Motor neuron (in vitro differentiated cells): ENCODE measurements at regions not wholly inside any gene's neighbourhood (a gene's known extent, or its start where the extent isn't known, plus 50 kb on each side); places are given as distances from the start of the nearest gene placed in this dataset.
A peak's percentile ranks its signal among the peaks of the same experiment; 100 is the strongest.

Experiments used
- ATAC-seq, 8 experiments: fragments of 200-7000 bp; cut with Tn5 transposase; replicated peaks in 6 of 8; 2 replicates each; pipeline ENCODE4 v1.8.0; 2021; ENCODE audit warnings: mild to moderate bottlenecking in 8 of 8, moderate library complexity in 8 of 8
- H3K27ac ChIP-seq, 2 donors: fragments of 250-450 bp; sonication (Bioruptor Pico); 2 replicates each; pipeline ENCODE4 v1.9.0; 2021; ENCODE audit warnings: antibody characterized with exemption in 2 of 2, mild to moderate bottlenecking in 2 of 2, moderate library complexity in 1 of 2
- H3K4me1 ChIP-seq, 2 donors: fragments of 250-450 bp; sonication (Bioruptor Pico); replicated peaks in 1 of 2; 2 replicates each; pipeline ENCODE4 v1.6.1; 2021; ENCODE audit warnings: antibody characterized with exemption in 2 of 2, mild to moderate bottlenecking in 2 of 2, moderate library complexity in 1 of 2
- H3K4me3 ChIP-seq, 5 donors: fragments of 250-450 bp; sonication (Bioruptor Pico); 2 replicates each; pipeline ENCODE4 v1.9.0; 2021; ENCODE audit warnings: antibody characterized with exemption in 5 of 5, mild to moderate bottlenecking in 5 of 5, moderate library complexity in 4 of 5
- WGBS, 10 experiments: fragments of 450-650 bp; shearing (Covaris generic); methylation state at CpG; one replicate each; pipeline ENCODE4 v1.0.0; 2022; 5-methylcytosine and 5-hydroxymethylcytosine counted together
- in situ Hi-C, 9 experiments: fragments of 400-800 bp; cut with MboI; loops; one replicate each; pipeline ENCODE4 v1.15.0; 2021; ENCODE audit warnings: low sequenced_read_pairs in 9 of 9, low pct_unique_long_range_greater_than_20kb in 2 of 9; ENCODE audit not compliant: unreplicated experiment in 9 of 9

DNA sequence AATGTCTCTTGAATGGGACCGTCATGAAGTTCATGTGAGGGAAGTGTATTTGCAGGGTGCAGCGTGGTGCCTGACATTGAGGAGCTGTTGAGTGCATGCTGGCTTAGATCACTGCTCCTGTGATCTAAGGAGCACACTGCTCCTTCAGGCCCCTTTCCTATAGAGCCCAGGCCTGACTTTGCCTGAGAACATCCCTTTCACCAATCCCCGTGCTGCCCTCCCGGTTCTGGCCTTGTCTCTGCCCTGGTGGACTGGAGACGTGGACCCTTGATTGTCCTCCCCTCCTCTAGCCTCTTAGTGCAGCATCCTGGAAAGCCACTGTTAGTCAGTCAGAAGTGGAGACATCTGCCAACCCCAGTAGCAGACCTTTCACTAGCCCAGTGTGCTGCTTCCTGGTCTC is 323.6 kb upstream of the HS6ST1 start:
- no peak overlapping the region for H3K4me3 ChIP-seq
- no peak overlapping the region for H3K27ac ChIP-seq
- H3K4me1 ChIP-seq = peaks cover 47 to 55% of the 10 kb centered on the region in 2 donors
- no peak for ATAC-seq
- 70 to 100% (median 100%) methylated on average over 1 to 4 of the region's 5 CpGs; no CpG with 5 or more reads in 5 of the 10 experiments for WGBS, 10 experiments
- in situ Hi-C loops = no loop called here

DNA sequence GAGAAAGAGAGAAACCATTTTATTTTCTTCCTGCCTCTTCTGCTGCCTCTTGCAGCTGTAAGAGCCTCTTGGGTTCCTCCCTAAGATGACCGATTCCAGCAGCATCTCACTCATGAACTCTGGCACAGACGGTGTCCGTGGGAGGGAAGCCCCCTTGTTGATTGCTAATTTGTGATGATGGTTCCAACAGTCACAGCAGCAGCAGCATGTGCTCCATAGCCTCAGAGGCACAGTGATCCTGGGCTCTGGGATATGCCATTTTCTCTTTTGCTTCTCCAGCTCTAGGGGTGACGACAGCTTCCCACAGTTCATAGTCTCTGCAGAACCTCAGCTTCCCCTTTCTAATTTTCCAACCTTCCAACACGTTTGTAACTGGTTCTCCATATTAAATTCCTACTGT is 324.2 kb upstream of the HS6ST1 start:
- Histone ChIP-seq H3K27ac (peak overlapping the region; percentile 67 to 70), H3K4me3 (no peak overlapping the region), H3K4me1 (peaks cover 44 to 51% of the 10 kb centered on the region in 2 donors)
- WGBS, 10 experiments = 15 to 100% (median 67%) methylated on average over 1 to 5 of the region's 5 CpGs; no CpG with 5 or more reads in 5 of the 10 experiments
- in situ Hi-C loops = no loop called here
- ATAC-seq = no peak

DNA sequence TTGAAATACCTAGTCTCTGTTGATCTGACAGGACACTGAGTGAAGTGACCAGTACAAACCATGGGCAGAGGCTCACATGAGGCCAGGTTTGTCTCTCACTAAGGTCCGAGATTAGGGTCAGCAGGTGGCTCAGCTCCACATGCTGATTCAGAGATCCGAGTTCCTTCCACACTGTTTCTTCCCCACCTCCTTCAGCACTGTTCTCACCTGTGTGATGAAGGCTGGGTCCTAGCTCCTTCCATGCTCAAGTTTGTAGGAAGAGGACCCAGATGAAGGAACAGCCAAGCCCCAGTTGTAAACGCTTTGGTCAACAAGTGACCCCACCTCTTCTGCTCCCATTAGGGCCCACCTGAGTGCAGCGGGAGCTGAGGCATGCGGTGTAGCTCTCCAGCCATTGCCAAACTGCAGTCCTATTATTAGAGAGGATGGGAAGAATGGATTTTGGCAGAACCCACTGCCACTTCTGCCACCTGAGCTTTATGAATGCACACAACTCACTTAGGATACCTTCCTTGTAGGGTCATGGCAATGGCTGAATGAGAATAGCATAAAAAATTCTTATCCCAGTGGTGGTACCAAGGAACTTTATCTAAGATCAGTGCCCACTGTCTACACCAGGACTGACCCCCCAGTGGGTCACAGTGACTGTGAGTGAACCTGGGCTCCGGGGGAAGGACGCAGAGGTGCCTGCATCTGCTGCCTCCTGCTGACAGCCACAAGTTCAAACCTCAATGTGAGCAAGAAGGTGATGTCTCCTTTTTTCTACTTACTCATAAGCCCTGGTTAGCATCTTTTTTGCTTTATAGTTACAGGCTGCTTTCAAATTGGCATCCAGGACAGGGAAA is 324.8 kb upstream of the HS6ST1 start:
- Histone ChIP-seq H3K4me3 (no peak overlapping the region), H3K4me1 (peaks cover 38 to 45% of the 10 kb centered on the region in 2 donors), H3K27ac (peak overlapping the region; percentile 67 to 70)
- no peak for ATAC-seq
- in situ Hi-C loops = no loop called here
- WGBS, 10 experiments = 30 to 82% (median 52%) methylated on average over 1 to 4 of the region's 7 CpGs; no CpG with 5 or more reads in 2 of the 10 experiments

DNA sequence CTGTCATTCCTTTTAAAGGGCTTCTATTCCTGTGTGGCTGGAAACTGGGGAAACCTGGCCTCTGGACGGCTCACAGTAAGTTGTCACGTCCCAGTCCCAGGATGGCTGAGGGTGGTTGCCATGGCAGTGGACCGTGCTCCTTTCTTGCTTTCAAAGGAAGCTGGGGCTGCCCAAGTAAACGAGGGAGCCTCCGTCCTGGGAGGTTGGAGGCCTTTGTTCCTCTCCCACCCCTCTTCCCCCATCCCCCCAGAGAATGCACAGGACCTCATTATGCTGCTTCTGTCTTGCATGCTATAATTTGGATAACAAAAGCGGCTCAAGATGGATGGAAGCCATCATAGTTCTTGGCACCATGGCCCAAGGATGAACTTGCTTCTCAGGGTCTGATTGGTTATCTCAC is 325.5 kb upstream of the HS6ST1 start:
- ATAC-seq = peak in 5 of 8 experiments; percentile 86 to 90 (median 88)

DNA sequence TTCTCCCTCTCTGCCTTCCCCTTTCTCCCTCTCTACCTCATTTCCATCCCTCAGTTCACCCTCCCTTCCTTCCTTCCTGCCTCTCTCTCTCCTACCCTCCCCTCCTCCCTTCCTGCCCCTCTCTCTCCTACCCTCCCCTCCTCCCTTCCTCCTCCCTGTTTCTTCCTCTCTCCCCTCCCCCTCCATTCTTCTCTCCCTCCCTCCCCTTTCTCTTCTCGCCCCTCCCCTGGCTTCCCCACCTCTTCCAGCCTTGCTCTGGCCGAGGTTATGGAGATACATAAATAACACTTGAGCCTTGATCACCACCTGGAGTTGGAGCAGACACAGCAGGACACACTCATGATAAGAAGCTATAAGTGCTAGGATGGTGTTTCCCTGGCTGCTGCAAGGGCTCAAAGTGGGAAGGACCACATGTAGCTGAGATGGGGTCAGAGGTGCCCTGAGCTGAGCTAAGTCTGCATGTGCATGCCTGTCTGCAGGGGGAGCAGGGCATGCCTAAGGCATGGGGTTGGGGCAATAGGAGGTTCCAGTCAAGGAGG is 326.1 kb upstream of the HS6ST1 start:
- ATAC-seq = peak in 5 of 8 experiments; percentile 44 to 60 (median 53)
- peak overlapping the region; percentile 84 to 86 for H3K27ac ChIP-seq
- in situ Hi-C loops = no loop called here
- no peak overlapping the region for H3K4me3 ChIP-seq
- no CpG with 5 or more reads among the region's 2 CpGs for WGBS, 10 experiments
- H3K4me1 ChIP-seq = peaks cover 26 to 31% of the 10 kb centered on the region in 2 donors

More for the DNA sequence above, 325.5 kb upstream of the HS6ST1 start:
- H3K4me1 ChIP-seq = peaks cover 32 to 38% of the 10 kb centered on the region in 2 donors
- H3K4me3 ChIP-seq = no peak overlapping the region
- 14 to 100% (median 30%) methylated on average over 1 to 3 of the region's 6 CpGs; no CpG with 5 or more reads in 6 of the 10 experiments for WGBS, 10 experiments
- peak overlapping the region; percentile 84 to 86 for H3K27ac ChIP-seq
- in situ Hi-C loops = no loop called here

DNA sequence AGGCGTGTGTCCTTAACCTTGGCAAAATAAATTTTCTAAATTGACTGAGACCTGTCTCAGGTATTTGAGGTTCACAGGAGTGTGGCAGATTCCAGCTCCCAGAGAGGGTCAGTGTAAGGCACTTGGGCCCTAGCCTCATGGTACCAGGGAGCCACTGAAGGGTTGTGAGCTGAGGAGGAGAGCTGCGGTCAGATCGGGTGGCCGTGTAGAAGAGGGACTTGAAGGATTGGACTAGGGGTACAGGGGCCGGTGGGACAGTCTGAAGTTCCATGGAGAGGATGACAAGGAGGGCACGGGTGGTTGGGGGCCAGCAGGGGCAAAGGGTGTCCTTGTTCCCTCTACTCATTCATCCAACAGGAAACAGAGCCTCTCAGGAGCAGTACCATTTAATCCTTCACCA is 327.0 kb upstream of the HS6ST1 start:
- no peak for ATAC-seq
- Histone ChIP-seq H3K27ac (peak overlapping the region; percentile 84 to 86), H3K4me1 (peaks cover 25 to 31% of the 10 kb centered on the region in 2 donors), H3K4me3 (no peak overlapping the region)
- in situ Hi-C loops = no loop called here
- WGBS, 10 experiments = 0 to 69% (median 60%) methylated on average over 1 to 3 of the region's 6 CpGs; no CpG with 5 or more reads in 5 of the 10 experiments

DNA sequence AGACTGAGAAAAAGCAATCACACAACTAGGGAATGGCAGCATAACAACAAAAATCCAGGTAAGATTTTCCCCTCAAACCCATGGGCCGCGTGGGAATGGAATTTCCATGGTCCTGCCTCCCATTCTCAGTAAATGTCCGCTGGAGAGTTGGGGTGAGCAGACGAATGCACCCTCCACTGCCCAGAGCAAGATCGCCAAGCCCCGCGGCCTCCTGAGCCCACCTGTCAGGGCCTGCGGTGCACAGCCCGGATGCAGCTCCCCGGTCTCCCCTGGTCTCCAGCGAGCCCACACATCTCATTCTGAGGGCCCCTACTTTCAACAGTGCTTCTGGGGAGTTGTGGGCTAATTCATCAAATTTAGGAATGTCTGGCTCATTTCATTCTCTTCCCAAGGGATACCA is 327.4 kb upstream of the HS6ST1 start:
- in situ Hi-C loops = no loop called here
- Histone ChIP-seq H3K4me3 (no peak overlapping the region), H3K4me1 (peaks cover 25 to 31% of the 10 kb centered on the region in 2 donors), H3K27ac (no peak overlapping the region)
- ATAC-seq = no peak
- WGBS, 10 experiments = 67 to 100% (median 83%) methylated on average over 2 to 3 of the region's 11 CpGs; no CpG with 5 or more reads in 5 of the 10 experiments

DNA sequence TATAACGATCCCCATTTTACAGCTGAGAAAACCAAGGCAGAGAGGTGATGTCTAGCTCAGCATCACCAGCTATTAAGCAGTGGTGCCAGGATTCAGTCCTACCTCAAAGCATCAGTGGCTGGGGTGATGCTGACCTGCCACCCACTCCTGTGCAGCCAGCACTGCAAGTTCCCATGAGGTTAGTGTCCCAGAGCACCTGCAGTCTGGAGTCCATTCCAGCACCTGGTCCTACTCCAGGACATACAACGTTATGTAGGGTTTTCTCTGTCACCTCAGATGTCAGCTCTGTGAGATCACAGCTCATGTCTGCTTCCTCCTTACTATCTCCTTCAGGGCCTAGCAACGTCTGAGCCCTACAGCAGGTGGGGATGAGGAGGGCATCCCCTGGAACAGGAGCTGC is 328.0 kb upstream of the HS6ST1 start:
- Histone ChIP-seq H3K27ac (no peak overlapping the region), H3K4me3 (no peak overlapping the region), H3K4me1 (peaks cover 25 to 31% of the 10 kb centered on the region in 2 donors)
- no peak for ATAC-seq
- 75 to 83% (median 83%) methylated on average over 1 to 2 of the region's 3 CpGs; no CpG with 5 or more reads in 7 of the 10 experiments for WGBS, 10 experiments
- in situ Hi-C loops = no loop called here

DNA sequence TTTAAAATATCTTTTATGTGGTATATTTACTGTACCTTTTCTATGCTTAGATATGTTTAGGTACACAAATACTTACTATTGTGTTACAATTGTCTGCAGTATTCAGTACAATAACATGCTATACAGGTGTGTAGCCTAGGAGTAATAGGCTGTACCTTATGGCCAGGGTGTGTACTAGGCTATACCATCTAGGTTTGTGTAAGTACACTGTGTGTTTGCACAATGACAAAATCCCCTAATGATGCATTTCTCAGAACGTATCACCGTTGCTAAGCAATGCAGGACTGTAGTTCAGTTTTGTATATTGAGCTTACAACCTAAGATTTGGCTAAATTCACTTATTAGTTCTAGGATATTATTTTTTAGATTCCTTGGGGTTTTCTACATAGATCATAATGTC is 332.3 kb upstream of the HS6ST1 start:
- peak in 1 of 8 experiments; percentile 22 for ATAC-seq
- WGBS, 10 experiments = 20 to 94% (median 76%) methylated on average over 1 to 2 of the region's 2 CpGs; no CpG with 5 or more reads in 2 of the 10 experiments

DNA sequence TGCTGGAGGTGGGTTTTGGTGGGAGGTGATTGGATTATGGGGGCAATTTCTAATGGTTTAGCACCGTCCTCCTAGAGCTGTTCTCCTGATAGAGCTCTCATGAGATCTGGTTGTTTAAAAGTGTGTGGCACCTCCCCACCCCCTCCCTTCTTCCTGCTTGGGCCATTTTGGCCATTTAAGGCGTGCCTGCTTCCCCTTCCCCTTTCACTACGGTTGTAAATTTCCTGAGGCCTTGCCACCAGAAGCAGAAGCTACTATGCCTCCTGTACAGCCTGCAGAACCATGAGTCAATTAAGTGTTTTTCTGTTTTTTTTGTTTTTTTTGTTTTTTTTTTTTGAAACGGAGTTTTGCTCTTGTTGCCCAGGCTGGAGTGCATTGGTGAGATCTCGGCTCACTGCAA is 335.7 kb upstream of the HS6ST1 start:
- no peak for ATAC-seq
- in situ Hi-C loops = no loop called here
- no peak overlapping the region for H3K27ac ChIP-seq
- 29 to 100% (median 87%) methylated on average over 1 to 3 of the region's 5 CpGs; no CpG with 5 or more reads in 2 of the 10 experiments for WGBS, 10 experiments
- H3K4me3 ChIP-seq = no peak overlapping the region
- H3K4me1 ChIP-seq = no peaks in the 10 kb centered on the region

More for the DNA sequence above, 332.3 kb upstream of the HS6ST1 start:
- Histone ChIP-seq H3K4me3 (no peak overlapping the region), H3K27ac (no peak overlapping the region), H3K4me1 (no peaks in the 10 kb centered on the region)
- in situ Hi-C loops = no loop called here

DNA sequence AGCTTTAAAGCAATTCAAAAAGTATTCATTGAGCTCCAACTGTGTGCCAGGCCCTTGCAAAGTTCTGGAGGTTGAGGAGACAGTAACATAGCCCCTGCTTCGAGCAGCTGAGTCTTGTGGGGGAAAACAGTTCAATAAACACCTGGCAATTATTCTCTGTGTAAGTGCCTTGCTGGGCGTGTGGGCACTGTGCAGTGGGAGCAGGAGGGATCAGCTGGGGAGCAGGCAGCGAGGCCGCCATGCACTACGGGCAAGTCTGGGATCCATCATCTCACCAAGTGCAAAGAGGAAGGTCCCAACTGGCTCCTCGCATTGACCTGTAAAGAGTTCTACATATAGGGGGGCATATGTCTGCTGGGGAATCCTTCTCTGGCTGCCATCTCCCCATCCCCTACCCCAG is 342.2 kb upstream of the HS6ST1 start:
- in situ Hi-C loops = no loop called here
- ATAC-seq = no peak
- Histone ChIP-seq H3K4me3 (no peak overlapping the region), H3K27ac (no peak overlapping the region), H3K4me1 (peaks cover 8 to 10% of the 10 kb centered on the region in 2 donors)
- WGBS, 10 experiments = 20 to 100% (median 57%) methylated on average over 1 to 4 of the region's 6 CpGs; no CpG with 5 or more reads in 5 of the 10 experiments

DNA sequence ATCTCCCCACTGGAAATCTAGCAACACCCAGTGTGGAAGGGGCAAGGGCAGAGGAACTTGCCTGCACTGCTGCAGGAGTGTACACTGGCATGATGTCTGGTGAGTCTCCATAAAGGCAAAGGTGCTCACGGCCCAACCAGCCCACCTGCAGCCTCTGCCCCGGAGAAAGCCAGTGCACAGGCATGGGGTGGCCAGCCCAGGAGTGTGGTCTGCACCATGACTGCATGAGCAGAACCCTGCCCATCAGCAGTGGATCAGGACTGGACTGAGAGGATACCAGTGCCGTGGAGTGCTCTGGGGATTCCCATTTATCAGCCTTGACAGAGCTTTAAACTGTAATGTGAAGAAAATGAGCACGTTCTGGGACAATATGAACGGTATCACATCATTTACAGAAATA is 342.6 kb upstream of the HS6ST1 start:
- H3K4me3 ChIP-seq = no peak overlapping the region
- peak in 3 of 8 experiments; percentile 19 to 53 (median 44) for ATAC-seq
- in situ Hi-C loops = no loop called here
- H3K27ac ChIP-seq = no peak overlapping the region
- 33 to 93% (median 79%) methylated on average over 1 to 4 of the region's 5 CpGs; no CpG with 5 or more reads in 1 of the 10 experiments for WGBS, 10 experiments
- peaks cover 12% of the 10 kb centered on the region in 2 donors for H3K4me1 ChIP-seq

DNA sequence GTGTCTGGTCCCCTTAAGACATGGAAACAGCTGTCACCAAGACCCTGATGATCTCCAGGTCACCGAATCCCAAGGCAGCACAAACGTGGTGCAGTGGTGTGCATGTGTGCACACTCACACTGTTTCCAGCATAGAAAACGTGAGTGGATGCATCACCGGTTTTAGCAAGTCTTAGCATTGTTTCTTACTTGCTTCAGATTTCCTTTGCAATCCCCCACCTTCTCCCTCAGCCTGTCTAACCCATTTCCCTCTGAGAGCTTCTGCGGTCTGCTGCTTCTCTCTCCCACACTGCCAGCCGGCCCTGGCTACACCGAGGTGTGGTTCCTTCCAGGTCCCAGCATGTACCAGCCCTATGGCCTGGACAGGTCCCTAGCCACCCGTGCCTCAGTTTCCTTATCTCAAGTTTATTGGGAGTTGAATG is 343.4 kb upstream of the HS6ST1 start:
- ATAC-seq = peak in 4 of 8 experiments; percentile 21 to 70 (median 49)
- WGBS, 10 experiments = 0 to 80% (median 39%) methylated on average over 1 to 4 of the region's 8 CpGs; no CpG with 5 or more reads in 3 of the 10 experiments
- Histone ChIP-seq H3K4me1 (peaks cover 12% of the 10 kb centered on the region in 2 donors), H3K27ac (peak overlapping the region in 1 of 2 donors; percentile 19), H3K4me3 (no peak overlapping the region)
- in situ Hi-C loops = no loop called here
